ENCODE measurements at regions not wholly inside any gene's neighbourhood (a gene's known extent, or its start where the extent isn't known, plus 50 kb on each side); places are given as distances from the start of the nearest gene placed in this dataset.
A peak's percentile ranks its signal among the peaks of the same experiment; 100 is the strongest.

GRCh38 chr10:70956029-70956759, 67.8 kb upstream of the PCBD1 start:
- Histone ChIP-seq H3K4me1 (replicated peaks in 1 of 2) (peaks cover 11 to 21% of the 10 kb centered on the region in 2 donors), H3K27ac (no peak overlapping the region), H3K4me3 (no peak overlapping the region)
- in situ Hi-C loops (cut with MboI; ENCODE audit: low pct_unique_long_range_greater_than_20kb in 2 of 9, low sequenced_read_pairs in 9 of 9, unreplicated experiment in 9 of 9), result no loop called here
- WGBS, 10 experiments, result 0 to 100% (median 61%) methylated on average over 1 to 7 of the region's 7 CpGs; no CpG with 5 or more reads in 2 of the 10 experiments
- peak in 1 of 8 experiments; percentile 92 for ATAC-seq (replicated peaks in 6 of 8)

- peaks cover 0 to 3% of the 10 kb centered on the region in 2 donors for H3K4me1 ChIP-seq (replicated peaks in 1 of 2)
- no peak overlapping the region for H3K27ac ChIP-seq
- ATAC-seq (replicated peaks in 6 of 8), result no peak
- in situ Hi-C loops (cut with MboI; ENCODE audit: low pct_unique_long_range_greater_than_20kb in 2 of 9, low sequenced_read_pairs in 9 of 9, unreplicated experiment in 9 of 9), result no loop called here
- H3K4me3 ChIP-seq, result no peak overlapping the region
- 54 to 80% (median 65%) methylated on average over 1 to 3 of the region's 3 CpGs; no CpG with 5 or more reads in 4 of the 10 experiments for WGBS, 10 experiments
These were observed 70.0 kb upstream of the PCBD1 start for GRCh38 chr10:70958396-70958795.

- Histone ChIP-seq H3K27ac (no peak overlapping the region), H3K4me1 (replicated peaks in 1 of 2) (peaks cover 6 to 10% of the 10 kb centered on the region in 2 donors), H3K4me3 (no peak overlapping the region)
- no peak for ATAC-seq (replicated peaks in 6 of 8)
- in situ Hi-C loops (cut with MboI; ENCODE audit: low pct_unique_long_range_greater_than_20kb in 2 of 9, low sequenced_read_pairs in 9 of 9, unreplicated experiment in 9 of 9), result no loop called here
- WGBS, 10 experiments, result 54 to 100% (median 89%) methylated on average over 1 to 2 of the region's 2 CpGs; no CpG with 5 or more reads in 2 of the 10 experiments
These were observed 72.0 kb upstream of the PCBD1 start for GRCh38 chr10:70960316-70960715.

GRCh38 chr10:70960783-70961570, 72.6 kb upstream of the PCBD1 start:
- no peak for ATAC-seq (replicated peaks in 6 of 8)
- in situ Hi-C loops (cut with MboI; ENCODE audit: low pct_unique_long_range_greater_than_20kb in 2 of 9, low sequenced_read_pairs in 9 of 9, unreplicated experiment in 9 of 9), result no loop called here
- Histone ChIP-seq H3K4me1 (replicated peaks in 1 of 2) (peaks cover 7 to 10% of the 10 kb centered on the region in 2 donors), H3K4me3 (no peak overlapping the region), H3K27ac (no peak overlapping the region)
- 46 to 100% (median 85%) methylated on average over 1 to 6 of the region's 9 CpGs; no CpG with 5 or more reads in 1 of the 10 experiments for WGBS, 10 experiments

GRCh38 chr10:70962686-70963085, 74.3 kb upstream of the PCBD1 start:
- peaks cover 17 to 23% of the 10 kb centered on the region in 2 donors for H3K4me1 ChIP-seq (replicated peaks in 1 of 2)
- ATAC-seq (replicated peaks in 6 of 8), result no peak
- WGBS, 10 experiments, result 20 to 100% (median 84%) methylated on average over 1 to 3 of the region's 4 CpGs; no CpG with 5 or more reads in 6 of the 10 experiments
- H3K4me3 ChIP-seq, result no peak overlapping the region
- H3K27ac ChIP-seq, result no peak overlapping the region
- in situ Hi-C loops (cut with MboI; ENCODE audit: low pct_unique_long_range_greater_than_20kb in 2 of 9, low sequenced_read_pairs in 9 of 9, unreplicated experiment in 9 of 9), result no loop called here

GRCh38 chr10:70963271-70963670, 74.9 kb upstream of the PCBD1 start:
- WGBS, 10 experiments, result 40 to 92% (median 69%) methylated on average over 1 to 6 of the region's 14 CpGs; no CpG with 5 or more reads in 6 of the 10 experiments
- in situ Hi-C loops (cut with MboI; ENCODE audit: low pct_unique_long_range_greater_than_20kb in 2 of 9, low sequenced_read_pairs in 9 of 9, unreplicated experiment in 9 of 9), result no loop called here
- H3K27ac ChIP-seq, result no peak overlapping the region
- no peak overlapping the region for H3K4me3 ChIP-seq
- ATAC-seq (replicated peaks in 6 of 8), result no peak
- peaks cover 23 to 29% of the 10 kb centered on the region in 2 donors for H3K4me1 ChIP-seq (replicated peaks in 1 of 2)

GRCh38 chr10:70964245-70964644, 75.9 kb upstream of the PCBD1 start:
- WGBS, 10 experiments, result 47 to 82% (median 70%) methylated on average over 2 to 5 of the region's 5 CpGs; no CpG with 5 or more reads in 5 of the 10 experiments
- in situ Hi-C loops (cut with MboI; ENCODE audit: low pct_unique_long_range_greater_than_20kb in 2 of 9, low sequenced_read_pairs in 9 of 9, unreplicated experiment in 9 of 9), result no loop called here
- Histone ChIP-seq H3K27ac (no peak overlapping the region), H3K4me1 (replicated peaks in 1 of 2) (peaks cover 30 to 37% of the 10 kb centered on the region in 2 donors), H3K4me3 (no peak overlapping the region)
- peak in 4 of 8 experiments; percentile 13 to 86 (median 66) for ATAC-seq (replicated peaks in 6 of 8)

GRCh38 chr10:70964881-70965280, 76.5 kb upstream of the PCBD1 start:
- Histone ChIP-seq H3K4me3 (no peak overlapping the region), H3K27ac (no peak overlapping the region), H3K4me1 (replicated peaks in 1 of 2) (peaks cover 34 to 40% of the 10 kb centered on the region in 2 donors)
- ATAC-seq (replicated peaks in 6 of 8), result no peak
- WGBS, 10 experiments, result 0 to 93% (median 66%) methylated on average over 1 to 4 of the region's 8 CpGs; no CpG with 5 or more reads in 4 of the 10 experiments
- in situ Hi-C loops (cut with MboI; ENCODE audit: low pct_unique_long_range_greater_than_20kb in 2 of 9, low sequenced_read_pairs in 9 of 9, unreplicated experiment in 9 of 9), result no loop called here

GRCh38 chr10:70965566-70965965, 77.2 kb upstream of the PCBD1 start:
- in situ Hi-C loops (cut with MboI; ENCODE audit: low pct_unique_long_range_greater_than_20kb in 2 of 9, low sequenced_read_pairs in 9 of 9, unreplicated experiment in 9 of 9), result no loop called here
- no peak overlapping the region for H3K27ac ChIP-seq
- H3K4me1 ChIP-seq (replicated peaks in 1 of 2), result peaks cover 34 to 40% of the 10 kb centered on the region in 2 donors
- WGBS, 10 experiments, result 20 to 100% (median 90%) methylated on average over 1 to 5 of the region's 8 CpGs; no CpG with 5 or more reads in 6 of the 10 experiments
- H3K4me3 ChIP-seq, result no peak overlapping the region
- no peak for ATAC-seq (replicated peaks in 6 of 8)

- Histone ChIP-seq H3K4me1 (replicated peaks in 1 of 2) (peaks cover 34 to 40% of the 10 kb centered on the region in 2 donors), H3K27ac (no peak overlapping the region), H3K4me3 (no peak overlapping the region)
- 26 to 96% (median 79%) methylated on average over 2 to 6 of the region's 11 CpGs; no CpG with 5 or more reads in 1 of the 10 experiments for WGBS, 10 experiments
- in situ Hi-C loops (cut with MboI; ENCODE audit: low pct_unique_long_range_greater_than_20kb in 2 of 9, low sequenced_read_pairs in 9 of 9, unreplicated experiment in 9 of 9), result no loop called here
- no peak for ATAC-seq (replicated peaks in 6 of 8)
These were observed 78.5 kb upstream of the PCBD1 start for GRCh38 chr10:70966646-70967553.

GRCh38 chr10:70967591-70968587, 79.5 kb upstream of the PCBD1 start:
- ATAC-seq (replicated peaks in 6 of 8), result peak; percentile 55 to 86 (median 79)
- Histone ChIP-seq H3K4me1 (replicated peaks in 1 of 2) (peaks cover 34 to 40% of the 10 kb centered on the region in 2 donors), H3K4me3 (no peak overlapping the region), H3K27ac (no peak overlapping the region)
- 24 to 60% (median 54%) methylated on average over 1 to 10 of the region's 15 CpGs; no CpG with 5 or more reads in 2 of the 10 experiments for WGBS, 10 experiments
- in situ Hi-C loops (cut with MboI; ENCODE audit: low pct_unique_long_range_greater_than_20kb in 2 of 9, low sequenced_read_pairs in 9 of 9, unreplicated experiment in 9 of 9), result no loop called here

Measured in motor neuron (in vitro differentiated cells).